ENCODE measurements at regions not wholly inside any gene's neighbourhood (a gene's known extent, or its start where the extent isn't known, plus 50 kb on each side); places are given as distances from the start of the nearest gene placed in this dataset.

- DNase-seq (ENCODE audit: low spot score in 2 of 2): no peak
- H3K4me1 Mint-ChIP-seq: no peaks in the 10 kb centered on the region
- H3K36me3 Mint-ChIP-seq (ENCODE audit: insufficient read depth): no peaks in the 10 kb centered on the region
- H3K9me3 Mint-ChIP-seq: peaks cover 15% of the 10 kb centered on the region
- no peak overlapping the region for H3K27ac Mint-ChIP-seq (ENCODE audit: low read depth)
- H3K4me3 Mint-ChIP-seq: no peak overlapping the region
- no peaks in the 10 kb centered on the region for H3K27me3 Mint-ChIP-seq
- ATAC-seq (replicated peaks; ENCODE audit: extremely low read depth, poor library complexity, severe bottlenecking): no peak
Observed at GRCh38 chr16:6678586-6678985, 654.1 kb upstream of the RBFOX1 start.

- no peaks in the 10 kb centered on the region for H3K36me3 Mint-ChIP-seq (ENCODE audit: insufficient read depth)
- H3K27me3 Mint-ChIP-seq: no peaks in the 10 kb centered on the region
Observed at GRCh38 chr16:6674071-6674470, 658.6 kb upstream of the RBFOX1 start.

GRCh38 chr16:6672507-6672906, 660.1 kb upstream of the RBFOX1 start:
- no peak overlapping the region for H3K27ac Mint-ChIP-seq (ENCODE audit: low read depth)
- ATAC-seq (replicated peaks; ENCODE audit: extremely low read depth, poor library complexity, severe bottlenecking): no peak
- no peaks in the 10 kb centered on the region for H3K27me3 Mint-ChIP-seq
- H3K4me1 Mint-ChIP-seq: no peaks in the 10 kb centered on the region
- H3K4me3 Mint-ChIP-seq: no peak overlapping the region
- H3K9me3 Mint-ChIP-seq: peaks cover 18% of the 10 kb centered on the region
- DNase-seq (ENCODE audit: low spot score in 2 of 2): no peak
- no peaks in the 10 kb centered on the region for H3K36me3 Mint-ChIP-seq (ENCODE audit: insufficient read depth)

More at GRCh38 chr16:6674071-6674470, 658.6 kb upstream of the RBFOX1 start:
- H3K27ac Mint-ChIP-seq (ENCODE audit: low read depth): no peak overlapping the region
- no peak overlapping the region for H3K4me3 Mint-ChIP-seq
- no peaks in the 10 kb centered on the region for H3K4me1 Mint-ChIP-seq
- ATAC-seq (replicated peaks; ENCODE audit: extremely low read depth, poor library complexity, severe bottlenecking): no peak
- DNase-seq (ENCODE audit: low spot score in 2 of 2): no peak
- peaks cover 18% of the 10 kb centered on the region for H3K9me3 Mint-ChIP-seq

GRCh38 chr16:6667393-6667792, 665.3 kb upstream of the RBFOX1 start:
- DNase-seq (ENCODE audit: low spot score in 2 of 2) (no peak), ATAC-seq (replicated peaks; ENCODE audit: extremely low read depth, poor library complexity, severe bottlenecking) (no peak)
- Mint-ChIP-seq H3K4me3 (no peak overlapping the region), H3K4me1 (no peaks in the 10 kb centered on the region), H3K27me3 (no peaks in the 10 kb centered on the region), H3K9me3 (peaks cover 5% of the 10 kb centered on the region), H3K36me3 (ENCODE audit: insufficient read depth) (no peaks in the 10 kb centered on the region), H3K27ac (ENCODE audit: low read depth) (no peak overlapping the region)

GRCh38 chr16:6665126-6665525, 667.5 kb upstream of the RBFOX1 start:
- ATAC-seq (replicated peaks; ENCODE audit: extremely low read depth, poor library complexity, severe bottlenecking) (no peak), DNase-seq (ENCODE audit: low spot score in 2 of 2) (no peak)
- H3K27me3 Mint-ChIP-seq: no peaks in the 10 kb centered on the region
- H3K27ac Mint-ChIP-seq (ENCODE audit: low read depth): no peak overlapping the region
- no peaks in the 10 kb centered on the region for H3K36me3 Mint-ChIP-seq (ENCODE audit: insufficient read depth)
- H3K4me1 Mint-ChIP-seq: no peaks in the 10 kb centered on the region
- peaks cover 16% of the 10 kb centered on the region for H3K9me3 Mint-ChIP-seq
- H3K4me3 Mint-ChIP-seq: no peak overlapping the region

- Mint-ChIP-seq H3K27ac (ENCODE audit: low read depth) (no peak overlapping the region), H3K4me1 (no peaks in the 10 kb centered on the region), H3K36me3 (ENCODE audit: insufficient read depth) (no peaks in the 10 kb centered on the region), H3K27me3 (no peaks in the 10 kb centered on the region), H3K9me3 (peaks cover 16% of the 10 kb centered on the region), H3K4me3 (no peak overlapping the region)
- DNase-seq (ENCODE audit: low spot score in 2 of 2) (no peak), ATAC-seq (replicated peaks; ENCODE audit: extremely low read depth, poor library complexity, severe bottlenecking) (no peak)
Observed at GRCh38 chr16:6663668-6664067, 669.0 kb upstream of the RBFOX1 start.

- Mint-ChIP-seq H3K9me3 (peaks cover 11% of the 10 kb centered on the region), H3K36me3 (ENCODE audit: insufficient read depth) (no peaks in the 10 kb centered on the region), H3K27me3 (no peaks in the 10 kb centered on the region), H3K27ac (ENCODE audit: low read depth) (no peak overlapping the region), H3K4me3 (no peak overlapping the region), H3K4me1 (no peaks in the 10 kb centered on the region)
- ATAC-seq (replicated peaks; ENCODE audit: extremely low read depth, poor library complexity, severe bottlenecking) (no peak), DNase-seq (ENCODE audit: low spot score in 2 of 2) (no peak)
Observed at GRCh38 chr16:6656760-6657159, 675.9 kb upstream of the RBFOX1 start.

GRCh38 chr16:6646891-6647290, 685.8 kb upstream of the RBFOX1 start:
- no peak overlapping the region for H3K4me3 Mint-ChIP-seq
- no peaks in the 10 kb centered on the region for H3K27me3 Mint-ChIP-seq
- H3K4me1 Mint-ChIP-seq: no peaks in the 10 kb centered on the region
- DNase-seq (ENCODE audit: low spot score in 2 of 2): no peak
- ATAC-seq (replicated peaks; ENCODE audit: extremely low read depth, poor library complexity, severe bottlenecking): no peak
- no peaks in the 10 kb centered on the region for H3K36me3 Mint-ChIP-seq (ENCODE audit: insufficient read depth)
- H3K27ac Mint-ChIP-seq (ENCODE audit: low read depth): no peak overlapping the region
- H3K9me3 Mint-ChIP-seq: no peaks in the 10 kb centered on the region

- H3K27ac Mint-ChIP-seq (ENCODE audit: low read depth): no peak overlapping the region
- H3K36me3 Mint-ChIP-seq (ENCODE audit: insufficient read depth): no peaks in the 10 kb centered on the region
- H3K27me3 Mint-ChIP-seq: no peaks in the 10 kb centered on the region
- H3K4me3 Mint-ChIP-seq: no peak overlapping the region
- H3K9me3 Mint-ChIP-seq: no peaks in the 10 kb centered on the region
- ATAC-seq (replicated peaks; ENCODE audit: extremely low read depth, poor library complexity, severe bottlenecking) (no peak), DNase-seq (ENCODE audit: low spot score in 2 of 2) (no peak)
- no peaks in the 10 kb centered on the region for H3K4me1 Mint-ChIP-seq
Observed at GRCh38 chr16:6645768-6646568, 686.7 kb upstream of the RBFOX1 start.

GRCh38 chr16:6644916-6645315, 687.7 kb upstream of the RBFOX1 start:
- no peak for ATAC-seq (replicated peaks; ENCODE audit: extremely low read depth, poor library complexity, severe bottlenecking)
- no peak for DNase-seq (ENCODE audit: low spot score in 2 of 2)
- no peaks in the 10 kb centered on the region for H3K27me3 Mint-ChIP-seq
- H3K4me3 Mint-ChIP-seq: no peak overlapping the region
- no peaks in the 10 kb centered on the region for H3K36me3 Mint-ChIP-seq (ENCODE audit: insufficient read depth)
- no peaks in the 10 kb centered on the region for H3K9me3 Mint-ChIP-seq
- no peak overlapping the region for H3K27ac Mint-ChIP-seq (ENCODE audit: low read depth)
- H3K4me1 Mint-ChIP-seq: no peaks in the 10 kb centered on the region

GRCh38 chr16:6643080-6643686, 689.5 kb upstream of the RBFOX1 start:
- DNase-seq (ENCODE audit: low spot score in 2 of 2): no peak

GRCh38 chr16:6642271-6642670, 690.4 kb upstream of the RBFOX1 start:
- H3K27ac Mint-ChIP-seq (ENCODE audit: low read depth): no peak overlapping the region
- no peak overlapping the region for H3K4me3 Mint-ChIP-seq
- no peaks in the 10 kb centered on the region for H3K36me3 Mint-ChIP-seq (ENCODE audit: insufficient read depth)
- DNase-seq (ENCODE audit: low spot score in 2 of 2) (no peak), ATAC-seq (replicated peaks; ENCODE audit: extremely low read depth, poor library complexity, severe bottlenecking) (no peak)
- H3K27me3 Mint-ChIP-seq: no peaks in the 10 kb centered on the region
- H3K4me1 Mint-ChIP-seq: no peaks in the 10 kb centered on the region
- H3K9me3 Mint-ChIP-seq: no peaks in the 10 kb centered on the region

More at GRCh38 chr16:6643080-6643686, 689.5 kb upstream of the RBFOX1 start:
- Mint-ChIP-seq H3K9me3 (no peaks in the 10 kb centered on the region), H3K36me3 (ENCODE audit: insufficient read depth) (no peaks in the 10 kb centered on the region), H3K27me3 (no peaks in the 10 kb centered on the region), H3K4me1 (no peaks in the 10 kb centered on the region), H3K4me3 (no peak overlapping the region), H3K27ac (ENCODE audit: low read depth) (no peak overlapping the region)
- ATAC-seq (replicated peaks; ENCODE audit: extremely low read depth, poor library complexity, severe bottlenecking): no peak

- Mint-ChIP-seq H3K36me3 (ENCODE audit: insufficient read depth) (no peaks in the 10 kb centered on the region), H3K4me1 (no peaks in the 10 kb centered on the region), H3K27ac (ENCODE audit: low read depth) (no peak overlapping the region), H3K4me3 (no peak overlapping the region), H3K27me3 (no peaks in the 10 kb centered on the region), H3K9me3 (no peaks in the 10 kb centered on the region)
- DNase-seq (ENCODE audit: low spot score in 2 of 2) (no peak), ATAC-seq (replicated peaks; ENCODE audit: extremely low read depth, poor library complexity, severe bottlenecking) (no peak)
Observed at GRCh38 chr16:6641091-6641490, 691.6 kb upstream of the RBFOX1 start.

Measured in central memory CD8-positive, alpha-beta T cell (primary cell).